ENCODE measurements at regions not wholly inside any gene's neighbourhood (a gene's known extent, or its start where the extent isn't known, plus 50 kb on each side); places are given as distances from the start of the nearest gene placed in this dataset.

GRCh38 chr5:143495821-143496275, 92.4 kb upstream of the NR3C1 start:
- no peak overlapping the region for H3K56ac ChIP-seq (replicated peaks; ENCODE audit: insufficient read length, low read depth, low read length)
- H2BK15ac ChIP-seq (ENCODE audit: low read length) = no peak overlapping the region
- no peaks in the 10 kb centered on the region for H3K36me3 ChIP-seq (ENCODE audit: control insufficient read depth in 2 of 4, insufficient read depth in 4 of 4, low read length in 3 of 4)
- CTCF ChIA-PET (ENCODE audit: partially characterized antibody) = interaction anchor here (1.2 kb wide), 1 partner anchor 83 kb away, joined by 3 read pairs; no protein-coding TSS in a partner anchor
- no peak overlapping the region for H4K5ac ChIP-seq (ENCODE audit: insufficient read length, low read depth, low read length)
- no peak overlapping the region for H3K9ac ChIP-seq (replicated peaks in 1 of 4; ENCODE audit: extremely low read depth in 1 of 4, low read depth in 3 of 4, low read length in 3 of 4)
- no peak overlapping the region for H4K91ac ChIP-seq (replicated peaks; ENCODE audit: insufficient read length, low read length)
- H3K14ac ChIP-seq (ENCODE audit: insufficient read length) = no peak overlapping the region
- no peak overlapping the region for H3K27ac ChIP-seq (ENCODE audit: low read depth, low read length)
- DNase-seq (ENCODE audit: low read depth in 1 of 2, low spot score in 2 of 2) (no peak), FAIRE-seq (no peak)
- no peak overlapping the region for H3K4me3 ChIP-seq (ENCODE audit: extremely low read depth in 1 of 4, insufficient read depth in 2 of 4, low read depth in 3 of 4, low read length in 4 of 4)
- H3K23me2 ChIP-seq (ENCODE audit: low read depth, low read length) = no peaks in the 10 kb centered on the region
- no peak overlapping the region for H2BK5ac ChIP-seq (ENCODE audit: low read depth, low read length)
- TF ChIP-seq HDAC6 (IDR thresholded peaks at IDR 0.05; ENCODE audit: low read depth, low read length) (no peak), E2F6 (IDR thresholded peaks at IDR 0.05) (no peak), SP4 (IDR thresholded peaks at IDR 0.05; ENCODE audit: low read length) (no peak), CHD1 (IDR thresholded peaks at IDR 0.05; ENCODE audit: low read depth, low read length) (no peak), TAF7 (optimal IDR thresholded peaks at IDR 0.05; ENCODE audit: borderline replicate concordance, low read depth, low read length) (no peak), TCF12 (IDR thresholded peaks at IDR 0.05; ENCODE audit: low read depth, low read length) (no peak), POLR2A (IDR thresholded peaks at IDR 0.05; ENCODE audit: control extremely low read depth in 1 of 2, low read depth in 2 of 2, low read length in 2 of 2) (no peak), BACH1 (IDR thresholded peaks at IDR 0.05; ENCODE audit: low read length) (no peak), SAP30 (IDR thresholded peaks at IDR 0.05; ENCODE audit: insufficient read depth, insufficient replicate concordance, low read length) (no peak), CBX5 (IDR thresholded peaks at IDR 0.05; ENCODE audit: low read depth, low read length) (no peak), TEAD4 (IDR thresholded peaks at IDR 0.05; ENCODE audit: low read depth, low read length) (no peak), SUZ12 (IDR thresholded peaks at IDR 0.05; ENCODE audit: low read length) (no peak), SP1 (IDR thresholded peaks at IDR 0.05; ENCODE audit: low read depth, low read length) (no peak), ASH2L (IDR thresholded peaks at IDR 0.05; ENCODE audit: low read length) (no peak), CBX8 (IDR thresholded peaks at IDR 0.05; ENCODE audit: borderline replicate concordance, low read depth, low read length) (no peak), TAF1 (IDR thresholded peaks at IDR 0.05; ENCODE audit: low read depth, low read length) (no peak)
- H3K4ac ChIP-seq (replicated peaks; ENCODE audit: insufficient read length, low read depth, low read length) = no peak overlapping the region
- H2BK120ac ChIP-seq (replicated peaks; ENCODE audit: low read depth, low read length) = no peak overlapping the region
- H3K4me1 ChIP-seq (replicated peaks in 1 of 4; ENCODE audit: control insufficient read depth in 3 of 4, insufficient read depth in 4 of 4, low read length in 3 of 4) = no peaks in the 10 kb centered on the region
- 96% methylated on average over 2 of the region's 2 CpGs; no CpG with 5 or more reads in 1 of the 2 experiments for WGBS, 2 experiments (ENCODE audit: extremely low coverage in 1 of 2, insufficient coverage in 1 of 2, insufficient read length in 1 of 2, insufficient replicate concordance in 2 of 2, low coverage in 1 of 2, low lambda C conversion rate in 2 of 2, missing lambda C conversion rate in 1 of 2)
- POLR2A ChIA-PET (ENCODE audit: partially characterized antibody) = no interaction called here
- H3K18ac ChIP-seq (ENCODE audit: extremely low read depth, low read length) = no peak overlapping the region
- H3K79me1 ChIP-seq (ENCODE audit: low read depth, low read length) = no peaks in the 10 kb centered on the region
- no peak overlapping the region for H2AK5ac ChIP-seq (ENCODE audit: low read depth, low read length)
- no peak overlapping the region for H2AFZ ChIP-seq (ENCODE audit: low read length)
- H3K79me2 ChIP-seq (ENCODE audit: control insufficient read depth in 1 of 2, insufficient read depth in 2 of 2, low read length in 2 of 2) = no peaks in the 10 kb centered on the region
- no peaks in the 10 kb centered on the region for H4K20me1 ChIP-seq (replicated peaks in 1 of 2; ENCODE audit: control insufficient read depth in 1 of 2, insufficient read depth in 2 of 2, low read length in 2 of 2)
- no peak overlapping the region for H3K4me2 ChIP-seq (ENCODE audit: insufficient read depth in 1 of 2, low read depth in 2 of 2, low read length in 2 of 2)
- H3K27me3 ChIP-seq (replicated peaks in 1 of 4; ENCODE audit: control insufficient read depth in 3 of 4, extremely low read depth in 1 of 4, insufficient read depth in 3 of 4, low read length in 3 of 4) = no peaks in the 10 kb centered on the region
- H2BK20ac ChIP-seq (ENCODE audit: low read length) = no peak overlapping the region
- no peaks in the 10 kb centered on the region for H3K9me3 ChIP-seq (ENCODE audit: insufficient read depth in 2 of 2, low read depth in 1 of 2, low read length in 1 of 2)
- H3K23ac ChIP-seq (ENCODE audit: insufficient read length) = no peak overlapping the region
- no peak overlapping the region for H4K8ac ChIP-seq (ENCODE audit: extremely low read depth, insufficient read depth, low read length)
- no peak overlapping the region for H2BK12ac ChIP-seq (ENCODE audit: low read depth, low read length)
